HG03196 (cell line): ENCODE measurements at regions not wholly inside any gene's neighbourhood (a gene's known extent, or its start where the extent isn't known, plus 50 kb on each side); places are given as distances from the start of the nearest gene placed in this dataset.

Source experiments
- ATAC-seq: cut with Tn5 transposase; IDR thresholded peaks from one replicate; pipeline ENCODE4 v1.9.1; 2021; ENCODE audit not compliant: unreplicated experiment

- ATAC-seq: no peak
Observed at GRCh38 chr13:105658431-105658830, 877.0 kb downstream of the EFNB2 start.

GRCh38 chr13:105655046-105655445, 880.4 kb downstream of the EFNB2 start:
- no peak for ATAC-seq

DNA sequence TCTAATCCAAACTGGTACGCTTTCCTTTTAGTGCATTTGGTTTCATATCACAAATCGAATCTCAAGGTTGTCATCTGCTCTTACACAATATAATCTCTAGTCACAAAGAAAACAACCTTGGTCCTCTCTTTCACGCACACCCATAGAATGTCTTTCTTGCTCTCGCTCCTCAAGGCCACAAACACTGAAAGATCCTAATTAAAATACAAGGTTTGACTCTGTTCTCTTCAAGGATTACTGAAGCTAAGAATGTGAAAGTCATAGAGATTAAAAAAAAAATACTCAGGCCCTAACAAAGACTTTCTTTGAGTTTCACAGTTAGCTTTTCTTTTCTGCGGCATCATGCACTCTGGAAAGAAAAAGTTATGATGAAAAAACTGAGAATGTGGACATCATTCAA, 891.5 kb downstream of the EFNB2 start:
- no peak for ATAC-seq

- ATAC-seq: no peak
Observed at GRCh38 chr13:105642511-105642958, 892.9 kb downstream of the EFNB2 start.

GRCh38 chr13:105641121-105641520, 894.3 kb downstream of the EFNB2 start:
- no peak for ATAC-seq

- ATAC-seq: no peak
Observed at GRCh38 chr13:105638426-105638825, 897.0 kb downstream of the EFNB2 start.

GRCh38 chr13:105634059-105634458, 901.4 kb downstream of the EFNB2 start:
- no peak for ATAC-seq

DNA sequence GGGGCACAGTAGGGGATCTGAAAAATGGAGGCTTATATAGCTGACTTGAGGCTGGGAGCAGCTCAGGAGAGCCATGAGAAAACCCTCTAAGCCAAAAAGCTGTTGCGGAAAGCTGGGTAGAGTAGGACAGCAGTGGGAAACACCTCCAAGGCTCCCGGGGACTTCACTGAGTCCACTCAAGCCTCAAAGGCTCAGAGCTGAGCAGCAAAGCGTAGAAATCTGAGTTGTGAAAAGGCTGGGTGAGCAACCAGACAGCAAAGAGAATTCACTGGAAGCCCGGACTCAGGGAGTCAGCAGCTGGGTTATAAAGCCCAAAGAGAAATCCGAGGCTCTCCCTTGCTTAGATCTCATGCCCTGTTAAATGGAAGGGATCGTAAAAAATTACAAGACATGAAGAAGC, 905.0 kb downstream of the EFNB2 start:
- no peak for ATAC-seq

DNA sequence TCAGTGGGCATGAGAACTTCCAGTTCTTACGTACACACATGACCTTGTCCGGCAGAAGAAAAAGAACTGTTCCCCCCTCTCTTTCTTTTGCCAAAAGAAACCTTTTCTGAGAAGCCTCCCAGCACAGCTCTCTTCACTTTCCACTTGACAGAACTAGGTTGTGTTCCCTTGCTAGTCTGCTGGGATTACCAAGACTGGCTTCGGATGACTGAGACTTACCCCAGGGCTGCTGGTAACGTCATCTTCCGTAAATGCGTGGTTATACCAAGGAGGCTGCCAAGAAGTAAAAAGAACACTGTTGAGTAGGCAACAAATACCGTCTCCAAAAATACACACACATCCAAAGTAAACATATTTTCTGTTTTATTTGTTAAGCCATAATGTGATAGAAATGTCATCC, 908.2 kb downstream of the EFNB2 start:
- no peak for ATAC-seq

DNA sequence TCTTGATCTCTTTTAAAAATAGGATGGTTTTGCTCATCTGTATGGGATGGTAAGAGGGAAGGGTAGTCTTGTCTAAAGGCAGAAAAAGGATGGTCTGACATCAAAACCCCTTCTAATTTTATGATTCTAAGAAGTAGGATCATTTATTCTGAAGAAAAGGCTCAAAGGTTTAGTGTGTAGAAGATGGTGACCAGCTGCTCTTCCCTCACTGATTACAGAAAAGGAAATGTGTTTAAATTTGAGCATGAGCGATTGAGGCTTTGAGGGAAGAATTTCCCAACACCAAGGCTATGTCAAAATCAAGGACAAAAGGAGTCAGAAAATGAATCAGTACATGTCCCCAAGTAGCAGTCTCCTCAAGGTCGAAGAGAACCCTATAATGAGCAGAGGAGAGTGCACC, 909.8 kb downstream of the EFNB2 start:
- ATAC-seq: no peak

DNA sequence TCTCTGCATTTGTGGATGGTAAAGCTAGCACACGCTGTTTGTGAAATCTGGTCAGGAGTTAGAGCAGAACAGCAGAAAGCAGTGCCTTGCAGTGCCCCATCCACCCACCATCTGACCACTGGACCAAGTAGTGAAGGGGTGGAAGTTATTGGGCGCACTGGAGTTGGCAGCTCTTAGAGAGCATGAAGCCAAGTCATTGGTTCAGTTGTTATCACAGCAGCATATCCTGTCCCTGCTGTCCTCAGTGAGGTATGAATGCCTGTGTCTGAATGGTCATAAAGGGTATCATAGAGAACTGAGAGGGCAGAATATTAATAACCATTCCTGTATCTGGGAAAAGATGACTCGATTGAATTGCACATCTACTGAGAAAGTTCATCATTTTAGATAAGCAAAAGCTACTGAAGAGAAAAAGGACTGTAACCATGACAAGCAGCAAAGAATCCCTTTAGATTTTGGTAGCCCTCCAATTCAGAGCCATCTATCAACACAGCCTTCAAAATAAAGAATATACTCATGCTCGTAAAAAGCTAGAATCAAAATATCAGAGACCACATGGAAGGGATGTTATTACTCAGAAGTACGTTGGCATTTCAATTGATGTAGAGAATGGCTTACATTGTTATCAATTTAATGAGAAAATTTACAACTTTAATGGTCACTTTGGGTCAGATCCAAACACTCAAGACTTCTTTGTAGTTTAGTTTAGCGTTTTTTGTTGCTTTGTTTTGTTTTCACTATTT, 919.0 kb downstream of the EFNB2 start:
- no peak for ATAC-seq

DNA sequence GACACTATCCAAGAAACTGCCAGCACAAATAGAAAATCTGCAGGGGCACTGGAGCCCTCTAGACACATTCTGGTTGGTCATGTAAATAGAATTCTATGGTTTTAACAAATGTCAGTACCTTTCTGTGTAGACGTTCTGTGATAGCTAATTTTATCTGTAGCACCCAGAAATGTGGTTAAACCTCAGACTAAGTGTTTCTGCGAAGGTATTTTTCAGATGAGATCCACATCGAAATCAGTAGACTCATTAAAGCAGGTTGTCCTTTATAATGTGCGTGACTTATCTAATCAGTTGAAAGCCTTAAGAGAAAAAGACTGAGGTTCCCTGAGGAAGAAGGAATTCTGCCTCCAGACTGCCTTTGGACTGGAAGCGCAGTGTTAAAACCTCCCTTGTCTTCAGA, 922.9 kb downstream of the EFNB2 start:
- ATAC-seq: no peak

DNA sequence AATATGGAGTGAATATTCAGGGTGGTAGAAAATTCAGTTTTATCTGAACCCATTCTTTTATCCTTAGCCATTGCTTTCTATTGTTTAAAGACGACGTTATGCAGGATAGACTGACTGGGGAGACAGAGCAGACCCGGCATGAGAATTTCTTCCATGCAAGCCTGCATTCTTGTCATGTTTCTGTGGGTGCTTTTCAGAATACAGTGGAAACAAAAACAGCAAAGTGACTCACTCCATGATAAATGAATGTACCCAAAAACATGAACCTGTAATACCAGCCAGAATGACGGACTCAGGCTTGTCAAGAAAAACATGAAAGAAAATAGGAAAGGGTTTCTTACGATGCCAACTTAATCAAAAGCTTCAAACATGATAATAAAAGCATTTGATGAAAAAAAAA, 924.0 kb downstream of the EFNB2 start:
- no peak for ATAC-seq

DNA sequence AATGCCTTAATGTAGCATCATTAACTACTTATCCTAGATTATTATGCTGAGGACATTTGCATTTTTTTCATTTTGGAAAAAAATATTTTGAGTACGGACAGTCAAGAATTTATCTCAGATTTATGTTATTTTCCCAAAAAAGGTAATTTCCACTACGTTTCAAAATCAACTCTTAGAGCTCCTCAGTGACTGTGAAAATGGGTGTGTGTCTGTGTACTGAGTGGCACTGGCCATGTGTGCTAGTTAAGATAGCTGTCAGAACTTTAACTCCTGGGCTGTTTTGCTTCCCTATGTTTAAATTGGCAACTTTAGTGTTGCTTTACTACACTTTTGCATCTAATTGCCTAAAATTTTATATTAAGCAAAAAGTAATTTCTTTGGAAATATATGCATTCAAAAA, 927.4 kb downstream of the EFNB2 start:
- ATAC-seq: no peak

GRCh38 chr13:105607426-105607825, 928.0 kb downstream of the EFNB2 start:
- no peak for ATAC-seq

DNA sequence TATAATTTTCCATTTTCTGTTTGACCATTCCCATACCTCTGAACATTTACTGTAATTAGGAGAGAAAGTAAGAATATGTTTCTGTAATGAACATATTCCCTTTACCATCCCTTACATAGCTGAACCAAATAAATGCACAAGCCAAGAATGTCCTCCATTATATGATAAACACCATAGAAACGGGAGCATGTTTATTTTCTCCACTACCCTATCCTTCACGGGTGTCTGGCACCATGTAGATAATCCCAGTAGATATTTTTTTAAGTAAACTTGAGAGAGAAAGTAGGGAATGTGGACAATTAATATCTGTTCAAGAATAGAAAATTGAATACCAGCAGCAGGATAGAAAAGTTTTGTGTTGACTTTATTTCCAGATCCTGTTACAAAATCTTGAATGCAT, 928.4 kb downstream of the EFNB2 start:
- ATAC-seq: no peak

DNA sequence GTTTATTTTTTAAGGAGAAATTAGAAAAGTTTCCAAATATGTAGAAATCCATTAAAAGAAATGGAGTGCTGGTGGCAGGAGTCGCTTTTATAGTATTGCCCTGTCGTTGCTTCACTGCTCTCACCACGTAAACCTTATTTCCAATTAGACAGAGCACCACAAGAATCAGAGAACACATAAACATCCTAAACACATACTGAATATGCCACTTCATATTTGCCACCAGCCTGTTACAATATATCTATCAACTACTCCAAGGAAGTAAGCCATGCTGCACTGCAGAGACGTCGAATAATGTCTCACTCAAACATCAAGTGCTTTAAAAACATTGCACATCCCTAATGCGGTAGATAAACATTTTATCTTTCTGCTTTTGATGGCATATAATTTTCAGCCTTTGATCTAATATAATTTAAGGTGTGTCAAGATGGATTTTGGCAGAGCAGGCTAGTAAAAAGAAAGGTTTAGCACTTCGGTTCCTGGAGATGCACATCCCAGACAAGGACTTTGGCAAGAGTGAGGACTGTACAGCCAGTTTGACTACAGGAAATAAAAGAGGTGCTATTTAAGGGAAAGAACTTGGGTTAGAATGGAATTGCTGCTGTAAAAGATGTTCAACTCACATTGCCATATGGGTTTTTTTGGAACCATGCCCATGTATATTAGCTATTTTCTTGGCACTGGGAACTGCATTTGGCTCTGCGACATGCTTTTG, 932.3 kb downstream of the EFNB2 start:
- ATAC-seq: no peak

DNA sequence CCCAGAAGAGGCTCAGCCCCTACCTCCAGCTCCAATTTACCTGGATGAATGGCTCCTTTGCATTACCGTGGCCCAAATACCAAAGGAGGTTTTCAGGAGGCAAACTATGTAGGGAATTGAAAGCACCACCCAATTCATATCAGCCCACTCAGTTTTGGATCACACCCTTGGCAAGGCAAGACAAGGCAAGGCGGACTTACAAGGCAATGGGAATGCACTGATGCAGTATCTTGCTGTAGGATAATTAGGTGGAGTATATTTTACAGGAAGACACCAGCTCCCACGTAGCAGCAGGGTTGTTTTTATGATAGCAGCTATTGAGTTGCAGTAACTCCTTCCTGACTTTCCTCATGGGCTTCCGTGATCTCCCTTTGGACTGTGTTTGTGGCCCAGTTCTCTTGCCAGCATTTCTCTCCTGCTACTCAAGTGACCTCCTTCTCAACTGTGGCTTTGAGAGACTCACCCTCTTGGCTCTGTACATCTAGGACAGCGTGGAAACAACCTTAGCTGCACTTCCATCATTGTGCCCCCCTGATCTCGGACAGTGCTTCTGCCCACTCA, 935.9 kb downstream of the EFNB2 start:
- ATAC-seq: no peak

DNA sequence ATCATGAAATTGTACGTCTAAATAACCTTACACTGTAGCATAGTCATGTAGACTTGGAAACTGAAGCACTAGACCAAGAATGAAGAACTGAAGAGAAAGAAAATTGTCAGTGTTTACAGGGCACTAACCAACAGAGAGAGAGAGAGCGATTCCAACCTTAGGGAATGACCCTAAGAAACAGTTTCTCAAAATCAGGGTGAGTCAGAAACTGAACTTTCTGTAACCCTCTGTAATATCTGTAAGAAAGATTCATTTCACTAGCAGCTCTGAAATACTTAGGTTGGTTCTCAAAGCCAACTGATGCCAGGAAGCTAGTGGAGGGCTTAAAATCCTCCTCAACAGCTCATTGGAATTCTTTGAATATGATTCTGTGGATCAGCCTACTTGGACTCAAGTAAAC, 936.9 kb downstream of the EFNB2 start:
- ATAC-seq: no peak

DNA sequence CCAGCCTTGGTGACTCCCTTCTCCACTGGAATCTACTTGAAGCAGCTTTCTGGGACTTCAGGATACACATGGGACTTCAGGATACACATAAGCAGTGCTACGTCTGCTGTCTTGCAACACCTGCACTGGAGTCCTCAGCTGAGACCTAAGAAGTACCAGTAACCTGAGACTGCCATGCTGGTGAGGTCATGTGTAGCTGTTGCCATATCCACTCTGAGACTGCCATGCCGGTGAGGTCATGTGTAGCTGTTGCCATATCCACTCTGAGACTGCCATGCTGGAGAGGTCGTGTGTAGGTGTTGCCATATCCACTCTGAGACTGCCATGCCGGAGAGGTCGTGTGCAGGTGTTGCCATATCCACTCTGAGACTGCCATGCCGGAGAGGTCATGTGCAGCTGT, 937.9 kb downstream of the EFNB2 start:
- ATAC-seq: no peak

DNA sequence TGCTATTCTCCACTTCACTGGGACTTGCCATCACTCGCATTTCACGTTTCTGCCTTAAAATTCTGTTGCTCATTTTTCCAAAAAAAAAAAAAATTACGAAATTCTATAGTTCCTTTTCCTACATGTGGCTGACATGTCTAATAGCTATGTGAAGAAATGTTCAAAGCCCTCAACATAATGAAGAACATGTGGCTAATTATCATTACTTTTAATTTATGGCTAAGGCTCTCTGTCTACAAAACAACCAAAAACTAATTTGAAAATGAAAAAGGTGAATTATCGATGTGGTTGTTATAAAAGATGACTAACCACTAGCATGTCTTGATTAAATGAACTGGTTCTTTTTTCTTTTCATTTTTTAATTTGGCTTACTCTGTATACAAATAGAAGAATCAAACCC, 940.0 kb downstream of the EFNB2 start:
- no peak for ATAC-seq

- ATAC-seq: no peak
Observed at GRCh38 chr13:105591277-105591676, 944.2 kb downstream of the EFNB2 start.
